H1 (cell line): ENCODE measurements at regions not wholly inside any gene's neighbourhood (a gene's known extent, or its start where the extent isn't known, plus 50 kb on each side); places are given as distances from the start of the nearest gene placed in this dataset.

Experiments
- CTCF ChIA-PET: fragments of 300-600 bp; sonication (Branson Sonifier 250); formaldehyde crosslinking; loops from one replicate; lab custom pipeline; 2021; ENCODE audit not compliant: partially characterized antibody; lab: Charles Lee
- POLR2A ChIA-PET: fragments of 300-600 bp; sonication (Branson Sonifier 250); formaldehyde crosslinking; loops from one replicate; lab custom pipeline; 2021; ENCODE audit warnings: inconsistent platforms; ENCODE audit not compliant: partially characterized antibody; lab: Charles Lee
- DNase-seq, 2 experiments: peaks; one replicate each; pipeline versions ENCODE4 v3.0.0 to v3.0.0-alpha.2; 2010 to 2022; ENCODE audit warnings: low spot score in 2 of 2, low read depth in 1 of 2, mixed read lengths in 1 of 2
- FAIRE-seq: peaks from 2 replicates; lab custom pipeline; 2011; peaks lifted over from hg19 to GRCh38; lab: Jason Lieb, UNC
- H2AFZ ChIP-seq: 2 replicates; pipeline ENCODE4 v1.8.1; 2012; ENCODE audit warnings: low read length, inconsistent platforms
- H2AK5ac ChIP-seq: 2 replicates; pipeline ENCODE4 v1.6.1; 2013; ENCODE audit warnings: low read depth, low read length
- H2BK120ac ChIP-seq: replicated peaks from 2 replicates; pipeline ENCODE3; 2013; ENCODE audit warnings: low read depth, low read length, inconsistent platforms
- H2BK12ac ChIP-seq: 2 replicates; pipeline ENCODE4 v1.6.1; 2013; ENCODE audit warnings: low read depth, low read length
- H2BK15ac ChIP-seq: 2 replicates; pipeline ENCODE4 v1.6.1; 2013; ENCODE audit warnings: low read length
- H2BK20ac ChIP-seq: 2 replicates; pipeline ENCODE4 v1.6.1; 2013; ENCODE audit warnings: low read length
- H2BK5ac ChIP-seq: 2 replicates; pipeline ENCODE4 v1.6.1; 2013; ENCODE audit warnings: low read depth, low read length
- H3K14ac ChIP-seq: 2 replicates; pipeline ENCODE4 v1.6.1; 2013; ENCODE audit warnings: inconsistent platforms; ENCODE audit not compliant: insufficient read length
- H3K18ac ChIP-seq: 2 replicates; pipeline ENCODE4 v1.6.1; 2013; ENCODE audit warnings: low read length; ENCODE audit errors: extremely low read depth
- H3K23ac ChIP-seq: 2 replicates; pipeline ENCODE4 v1.6.1; 2013; ENCODE audit warnings: inconsistent platforms; ENCODE audit not compliant: insufficient read length
- H3K23me2 ChIP-seq: 2 replicates; pipeline ENCODE4 v1.6.1; 2013; ENCODE audit warnings: low read depth, low read length
- H3K27ac ChIP-seq: 2 replicates; pipeline ENCODE4 v1.6.1; 2011; ENCODE audit warnings: low read depth, low read length, inconsistent platforms
- H3K27me3 ChIP-seq, 4 experiments: replicated peaks in 1 of 4; 1 replicate in 1 of 4; 2 replicates in 3 of 4; pipeline versions ENCODE4 v1.6.1 to v1.8.1; 2011 to 2013; ENCODE audit warnings: low read length in 3 of 4, mild to moderate bottlenecking in 3 of 4, inconsistent platforms in 2 of 4, mixed read lengths in 2 of 4, moderate library complexity in 1 of 4; ENCODE audit not compliant: control insufficient read depth in 3 of 4, insufficient read depth in 3 of 4; ENCODE audit errors: extremely low read depth in 1 of 4
- H3K36me3 ChIP-seq, 4 experiments: 2 replicates each; pipeline versions ENCODE4 v1.6.1 to v1.8.1; 2011 to 2013; ENCODE audit warnings: mild to moderate bottlenecking in 4 of 4, low read length in 3 of 4, moderate library complexity in 2 of 4, control low read depth in 1 of 4, inconsistent platforms in 1 of 4; ENCODE audit not compliant: insufficient read depth in 4 of 4, control insufficient read depth in 2 of 4
- H3K4ac ChIP-seq: replicated peaks from 2 replicates; pipeline ENCODE3; 2013; ENCODE audit warnings: low read length, low read depth, mixed read lengths, inconsistent platforms; ENCODE audit not compliant: insufficient read length
- H3K4me1 ChIP-seq, 4 experiments: replicated peaks in 1 of 4; 1 replicate in 1 of 4; 2 replicates in 3 of 4; pipeline versions ENCODE4 v1.6.1 to v1.8.1; 2011 to 2013; ENCODE audit warnings: low read length in 3 of 4, inconsistent platforms in 2 of 4, mixed read lengths in 1 of 4; ENCODE audit not compliant: insufficient read depth in 4 of 4, control insufficient read depth in 3 of 4
- H3K4me2 ChIP-seq, 2 experiments: 2 replicates each; pipeline versions ENCODE4 v1.6.1 to v1.8.1; 2011 to 2013; ENCODE audit warnings: low read depth in 2 of 2, low read length in 2 of 2, control low read depth in 1 of 2, inconsistent platforms in 1 of 2, mild to moderate bottlenecking in 1 of 2; ENCODE audit not compliant: insufficient read depth in 1 of 2
- H3K4me3 ChIP-seq, 4 experiments: fragments of 200-600, 300-600 bp in 1 of 4; sonication (generic), shearing (Covaris generic), sonication (Bioruptor Twin) in 1 of 4; 2 replicates each; pipeline versions ENCODE4 v1.5.1 to v1.8.1; 2011 to 2016; ENCODE audit warnings: low read length in 4 of 4, low read depth in 3 of 4, control low read depth in 2 of 4, inconsistent platforms in 2 of 4, mild to moderate bottlenecking in 2 of 4, mixed read lengths in 1 of 4, moderate library complexity in 1 of 4; ENCODE audit not compliant: insufficient read depth in 2 of 4; ENCODE audit errors: extremely low read depth in 1 of 4
- H3K56ac ChIP-seq: replicated peaks from 2 replicates; pipeline ENCODE3; 2013; ENCODE audit warnings: low read depth, mild to moderate bottlenecking, mixed read lengths, low read length, inconsistent platforms; ENCODE audit not compliant: insufficient read length
- H3K79me1 ChIP-seq: 2 replicates; pipeline ENCODE4 v1.6.1; 2013; ENCODE audit warnings: low read depth, low read length, control low read depth
- H3K79me2 ChIP-seq, 2 experiments: 2 replicates each; pipeline versions ENCODE4 v1.6.1 to v1.8.1; 2012 to 2013; ENCODE audit warnings: low read length in 2 of 2, mild to moderate bottlenecking in 2 of 2, inconsistent platforms in 1 of 2; ENCODE audit not compliant: insufficient read depth in 2 of 2, control insufficient read depth in 1 of 2
- H3K9ac ChIP-seq, 4 experiments: replicated peaks in 1 of 4; 1 replicate in 1 of 4; 2 replicates in 3 of 4; pipeline versions ENCODE4 v1.6.1 to v1.8.1; 2011 to 2013; ENCODE audit warnings: low read depth in 3 of 4, low read length in 3 of 4, control low read depth in 2 of 4, mild to moderate bottlenecking in 2 of 4, moderate library complexity in 2 of 4, inconsistent platforms in 1 of 4; ENCODE audit errors: extremely low read depth in 1 of 4
- H3K9me3 ChIP-seq, 2 experiments: 2 replicates each; pipeline versions ENCODE4 v1.6.1 to v1.8.1; 2012 to 2013; ENCODE audit warnings: mild to moderate bottlenecking in 2 of 2, moderate library complexity in 2 of 2, control low read depth in 1 of 2, inconsistent platforms in 1 of 2, low read depth in 1 of 2, low read length in 1 of 2, mixed read lengths in 1 of 2; ENCODE audit not compliant: insufficient read depth in 2 of 2
- H4K20me1 ChIP-seq, 2 experiments: replicated peaks in 1 of 2; 2 replicates each; pipeline versions ENCODE3 to v1.8.1; 2011 to 2013; ENCODE audit warnings: inconsistent platforms in 2 of 2, low read length in 2 of 2, mild to moderate bottlenecking in 1 of 2; ENCODE audit not compliant: insufficient read depth in 2 of 2, control insufficient read depth in 1 of 2
- H4K5ac ChIP-seq: 2 replicates; pipeline ENCODE4 v1.6.1; 2013; ENCODE audit warnings: low read length, low read depth, mixed read lengths, inconsistent platforms; ENCODE audit not compliant: insufficient read length
- H4K8ac ChIP-seq: 2 replicates; pipeline ENCODE4 v1.8.0; 2013; ENCODE audit warnings: mild to moderate bottlenecking, moderate library complexity, low read length, inconsistent platforms; ENCODE audit not compliant: insufficient read depth; ENCODE audit errors: extremely low read depth
- H4K91ac ChIP-seq: replicated peaks from 2 replicates; pipeline ENCODE3; 2013; ENCODE audit warnings: low read length, mixed read lengths, inconsistent platforms; ENCODE audit not compliant: insufficient read length
- E2F6 ChIP-seq: IDR thresholded peaks from 2 replicates; pipeline ENCODE4 v1.6.1; 2012; ENCODE audit warnings: inconsistent platforms
- GABPA ChIP-seq: IDR thresholded peaks from 2 replicates; pipeline ENCODE4 v1.6.1; 2011; ENCODE audit warnings: mild to moderate bottlenecking, low read length, moderate library complexity, borderline replicate concordance; ENCODE audit not compliant: insufficient read depth
- KDM4A ChIP-seq: IDR thresholded peaks from one replicate; pipeline ENCODE4 v1.7.1; 2012; ENCODE audit warnings: low read depth, mild to moderate bottlenecking, moderate library complexity, low read length, inconsistent platforms; ENCODE audit not compliant: severe bottlenecking
- MAFK ChIP-seq: IDR thresholded peaks from 2 replicates; pipeline ENCODE4 v1.6.1; 2012; ENCODE audit warnings: low read depth, mild to moderate bottlenecking, improper control_type of control experiment, low read length
- RBBP5 ChIP-seq: IDR thresholded peaks from 2 replicates; pipeline ENCODE4 v1.7.1; 2012; ENCODE audit warnings: low read depth, mild to moderate bottlenecking, inconsistent platforms, low read length, moderate library complexity, borderline replicate concordance
- RFX5 ChIP-seq: IDR thresholded peaks from 2 replicates; pipeline ENCODE4 v1.6.1; 2011; ENCODE audit warnings: low read depth, low read length, improper control_type of control experiment, borderline replicate concordance
- SIX5 ChIP-seq: IDR thresholded peaks from 2 replicates; pipeline ENCODE4 v1.6.1; 2011; ENCODE audit warnings: mild to moderate bottlenecking, low read depth, low read length
- USF2 ChIP-seq: IDR thresholded peaks from 2 replicates; pipeline ENCODE4 v1.6.1; 2011; ENCODE audit warnings: low read length, improper control_type of control experiment
- WGBS, 2 experiments: shearing (Covaris generic) in 1 of 2; methylation state at CpG; one replicate each; pipeline versions ENCODE4 v1.1.6 to v1.1.7; 2013 to 2015; ENCODE audit warnings: low lambda C conversion rate in 2 of 2, mixed read lengths in 2 of 2, inconsistent platforms in 1 of 2, low coverage in 1 of 2, missing lambda C conversion rate in 1 of 2; ENCODE audit not compliant: insufficient replicate concordance in 2 of 2, insufficient coverage in 1 of 2, insufficient read length in 1 of 2; ENCODE audit errors: extremely low coverage in 1 of 2, missing lambda C conversion rate in 1 of 2; 5-methylcytosine and 5-hydroxymethylcytosine counted together

- CTCF ChIA-PET = interaction anchor here (0.5 to 1.6 kb wide), 2 partner anchors 13 to 39 kb away, joined by 3 to 4 read pairs; no protein-coding TSS in a partner anchor
- no peak overlapping the region for H2BK15ac ChIP-seq
- DNase-seq = peak in 1 of 2 experiments; percentile 50
Observed at GRCh38 chr2:67694445-67694844, 297.3 kb downstream of the ETAA1 start.

More at GRCh38 chr2:67694445-67694844, 297.3 kb downstream of the ETAA1 start:
- H4K8ac ChIP-seq = peak overlapping the region; percentile 35; the same call in 1 of the 2 replicates
- no peaks in the 10 kb centered on the region for H3K79me1 ChIP-seq
- H3K4me3 ChIP-seq = no peak overlapping the region
- WGBS, 2 experiments = 28% methylated on average over 6 of the region's 10 CpGs; no CpG with 5 or more reads in 1 of the 2 experiments
- no peak overlapping the region for H2BK5ac ChIP-seq
- H3K4me2 ChIP-seq = peak overlapping the region; percentile 49 to 53; a peak in 3 of 4 replicates
- H3K9ac ChIP-seq = no peak overlapping the region
- no peak overlapping the region for H3K14ac ChIP-seq
- H2AK5ac ChIP-seq = no peak overlapping the region
- no peaks in the 10 kb centered on the region for H3K9me3 ChIP-seq
- no peak overlapping the region for H3K27ac ChIP-seq
- POLR2A ChIA-PET = interaction anchor here (0.7 kb wide), 2 partner anchors 255 to 297 kb away, joined by 3 read pairs; partner anchors contain the start of gene ETAA1
- 0 out of 2 replicates have a peak overlapping the region, but pooled peaks have one; percentile 56 for H2BK20ac ChIP-seq
- H2BK120ac ChIP-seq = no peak overlapping the region
- no peak overlapping the region for H4K5ac ChIP-seq
- no peak overlapping the region for H3K4ac ChIP-seq
- peak overlapping the region; percentile 96 for H2AFZ ChIP-seq
- no peak for FAIRE-seq
- no peaks in the 10 kb centered on the region for H4K20me1 ChIP-seq
- H3K56ac ChIP-seq = no peak overlapping the region
- no peaks in the 10 kb centered on the region for H3K36me3 ChIP-seq
- no peaks in the 10 kb centered on the region for H3K23me2 ChIP-seq
- TF ChIP-seq GABPA (no peak), KDM4A (no peak), RFX5 (no peak), USF2 (no peak), MAFK (peak; percentile 12; the same call in 1 of the 2 replicates), E2F6 (no peak), SIX5 (no peak), RBBP5 (no peak)
- TF ChIP-seq, all 59 proteins: peak for 1
- H3K4me1 ChIP-seq = peaks cover 0 to 8% (median 5%) of the 10 kb centered on the region in 4 experiments; a peak in 6 of 7 replicates
- H3K79me2 ChIP-seq = no peaks in the 10 kb centered on the region
- no peak overlapping the region for H3K18ac ChIP-seq
- H3K23ac ChIP-seq = no peak overlapping the region
- H4K91ac ChIP-seq = no peak overlapping the region
- H2BK12ac ChIP-seq = no peak overlapping the region
- peaks cover 0 to 4% (median 0%) of the 10 kb centered on the region in 4 experiments; a peak in 1 of 7 replicates for H3K27me3 ChIP-seq
